ENCODE measurements at regions not wholly inside any gene's neighbourhood (a gene's known extent, or its start where the extent isn't known, plus 50 kb on each side); places are given as distances from the start of the nearest gene placed in this dataset.

DNA sequence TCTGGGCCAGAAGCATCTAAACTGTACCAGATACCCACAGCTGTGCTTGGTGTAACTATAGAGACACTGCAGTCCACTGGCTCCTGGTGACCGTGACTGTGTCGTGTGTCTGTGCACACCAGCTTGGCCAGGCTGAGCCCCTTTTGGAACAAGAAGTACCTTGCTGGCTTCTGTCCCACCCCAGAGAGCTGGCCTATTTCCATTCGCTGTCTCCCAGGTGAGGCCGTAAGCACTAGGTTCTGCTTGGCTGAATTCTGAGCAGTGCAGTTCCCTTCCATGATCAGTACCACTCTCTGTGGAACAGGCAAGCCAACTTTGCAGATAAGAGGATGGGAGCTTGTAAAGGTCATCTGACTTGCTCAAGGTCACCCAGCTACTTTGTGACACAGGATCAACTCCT is 119.9 kb upstream of the DNAH14 start:
- no peak for ATAC-seq (ENCODE audit: poor library complexity)
- no peaks in the 10 kb centered on the region for H3K36me3 ChIP-seq (ENCODE audit: insufficient read depth, low read length)
- H3K4me1 ChIP-seq (ENCODE audit: insufficient read depth, low read length) = no peaks in the 10 kb centered on the region
- CTCF ChIA-PET = no interaction called here
- Mint-ChIP-seq H3K36me3 (ENCODE audit: low read depth) (no peaks in the 10 kb centered on the region), H3K4me1 (ENCODE audit: low read depth) (no peaks in the 10 kb centered on the region), H3K27me3 (no peaks in the 10 kb centered on the region), H3K27ac (no peak overlapping the region), H3K9me3 (peaks cover 2% of the 10 kb centered on the region), H3K4me3 (no peak overlapping the region)
- H3K4me3 ChIP-seq (ENCODE audit: low read length) = no peak overlapping the region
- H3K9me3 ChIP-seq (ENCODE audit: control insufficient read depth in 1 of 2, insufficient read depth in 1 of 2, low read length in 2 of 2) = peaks cover 0 to 4% of the 10 kb centered on the region in 2 experiments
- DNase-seq = no peak
- POLR2A ChIA-PET = no interaction called here
- intact Hi-C loops (cut with DNase I, micrococcal nuclease) = no loop called here
- no peak overlapping the region for H3K27ac ChIP-seq (ENCODE audit: low read depth in 1 of 2, low read length in 2 of 2)
- H3K27me3 ChIP-seq (ENCODE audit: control insufficient read depth in 1 of 2, insufficient read depth in 2 of 2, low read length in 2 of 2) = no peaks in the 10 kb centered on the region
- TF ChIP-seq, protein P1, sequence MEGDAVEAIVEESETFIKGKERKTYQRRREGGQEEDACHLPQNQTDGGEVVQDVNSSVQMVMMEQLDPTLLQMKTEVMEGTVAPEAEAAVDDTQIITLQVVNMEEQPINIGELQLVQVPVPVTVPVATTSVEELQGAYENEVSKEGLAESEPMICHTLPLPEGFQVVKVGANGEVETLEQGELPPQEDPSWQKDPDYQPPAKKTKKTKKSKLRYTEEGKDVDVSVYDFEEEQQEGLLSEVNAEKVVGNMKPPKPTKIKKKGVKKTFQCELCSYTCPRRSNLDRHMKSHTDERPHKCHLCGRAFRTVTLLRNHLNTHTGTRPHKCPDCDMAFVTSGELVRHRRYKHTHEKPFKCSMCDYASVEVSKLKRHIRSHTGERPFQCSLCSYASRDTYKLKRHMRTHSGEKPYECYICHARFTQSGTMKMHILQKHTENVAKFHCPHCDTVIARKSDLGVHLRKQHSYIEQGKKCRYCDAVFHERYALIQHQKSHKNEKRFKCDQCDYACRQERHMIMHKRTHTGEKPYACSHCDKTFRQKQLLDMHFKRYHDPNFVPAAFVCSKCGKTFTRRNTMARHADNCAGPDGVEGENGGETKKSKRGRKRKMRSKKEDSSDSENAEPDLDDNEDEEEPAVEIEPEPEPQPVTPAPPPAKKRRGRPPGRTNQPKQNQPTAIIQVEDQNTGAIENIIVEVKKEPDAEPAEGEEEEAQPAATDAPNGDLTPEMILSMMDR (IDR thresholded peaks at IDR 0.05) = no peak

DNA sequence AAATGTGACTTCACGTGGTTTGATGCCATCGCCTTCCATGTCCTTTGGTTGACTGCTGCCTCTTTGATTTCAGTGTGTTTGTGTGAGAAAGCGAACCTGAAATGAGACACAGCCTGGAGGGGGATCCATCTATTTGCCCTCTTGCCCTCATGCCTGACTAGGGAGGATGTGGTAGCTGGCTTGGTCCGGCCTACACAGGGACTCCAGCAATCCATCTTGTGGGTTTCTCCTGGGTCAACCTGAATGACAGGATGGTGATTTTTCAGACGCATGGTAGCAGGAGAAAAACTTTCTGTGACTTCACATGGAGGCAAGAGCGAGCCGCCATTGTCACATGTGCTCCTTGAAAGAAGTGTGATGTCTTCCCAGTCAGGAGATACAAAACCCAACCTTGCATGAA is 117.9 kb upstream of the DNAH14 start:
- no peak overlapping the region for H3K4me3 Mint-ChIP-seq
- DNase-seq = no peak
- H3K9me3 Mint-ChIP-seq = peaks cover 7% of the 10 kb centered on the region
- POLR2A ChIA-PET = no interaction called here
- peaks cover 0 to 4% of the 10 kb centered on the region in 2 experiments for H3K9me3 ChIP-seq (ENCODE audit: control insufficient read depth in 1 of 2, insufficient read depth in 1 of 2, low read length in 2 of 2)
- H3K36me3 ChIP-seq (ENCODE audit: insufficient read depth, low read length) = no peaks in the 10 kb centered on the region
- ATAC-seq (ENCODE audit: poor library complexity) = no peak
- H3K36me3 Mint-ChIP-seq (ENCODE audit: low read depth) = no peaks in the 10 kb centered on the region
- no peak overlapping the region for H3K27ac ChIP-seq (ENCODE audit: low read depth in 1 of 2, low read length in 2 of 2)
- H3K27me3 Mint-ChIP-seq = no peaks in the 10 kb centered on the region
- H3K27ac Mint-ChIP-seq = no peak overlapping the region
- TF ChIP-seq, protein P1 (IDR thresholded peaks at IDR 0.05) = no peak
- H3K4me3 ChIP-seq (ENCODE audit: low read length) = no peak overlapping the region
- no peaks in the 10 kb centered on the region for H3K4me1 Mint-ChIP-seq (ENCODE audit: low read depth)
- no peaks in the 10 kb centered on the region for H3K4me1 ChIP-seq (ENCODE audit: insufficient read depth, low read length)
- H3K27me3 ChIP-seq (ENCODE audit: control insufficient read depth in 1 of 2, insufficient read depth in 2 of 2, low read length in 2 of 2) = no peaks in the 10 kb centered on the region
- intact Hi-C loops (cut with DNase I, micrococcal nuclease) = no loop called here
- CTCF ChIA-PET = no interaction called here

DNA sequence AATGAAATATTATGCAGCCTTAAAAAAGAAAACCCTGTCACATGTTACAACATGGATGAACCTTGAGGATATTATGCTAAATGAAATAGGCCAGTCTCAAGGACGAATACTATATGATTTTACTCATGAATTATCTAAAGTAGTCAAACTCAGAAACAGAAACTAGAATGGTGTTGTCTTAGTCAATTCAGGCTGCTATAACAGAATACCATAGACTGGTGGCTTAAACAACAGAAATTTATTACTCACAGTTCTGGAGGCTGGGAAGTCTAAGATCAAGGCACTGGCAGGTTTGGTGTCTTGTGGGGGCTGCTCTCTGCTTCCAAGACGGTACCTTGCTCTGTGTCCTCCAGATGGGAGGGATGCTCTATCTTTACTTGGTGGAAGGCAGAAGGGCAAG is 113.8 kb upstream of the DNAH14 start:
- H3K9me3 ChIP-seq (ENCODE audit: control insufficient read depth in 1 of 2, insufficient read depth in 1 of 2, low read length in 2 of 2) = no peaks in the 10 kb centered on the region
- H3K27ac Mint-ChIP-seq = no peak overlapping the region
- TF ChIP-seq, protein P1 (IDR thresholded peaks at IDR 0.05) = no peak
- CTCF ChIA-PET = no interaction called here
- intact Hi-C loops (cut with DNase I, micrococcal nuclease) = no loop called here
- no peaks in the 10 kb centered on the region for H3K36me3 ChIP-seq (ENCODE audit: insufficient read depth, low read length)
- no peak overlapping the region for H3K4me3 Mint-ChIP-seq
- H3K36me3 Mint-ChIP-seq (ENCODE audit: low read depth) = no peaks in the 10 kb centered on the region
- H3K27ac ChIP-seq (ENCODE audit: low read depth in 1 of 2, low read length in 2 of 2) = no peak overlapping the region
- DNase-seq = no peak
- H3K4me1 Mint-ChIP-seq (ENCODE audit: low read depth) = no peaks in the 10 kb centered on the region
- POLR2A ChIA-PET = no interaction called here
- no peak for ATAC-seq (ENCODE audit: poor library complexity)
- H3K27me3 ChIP-seq (ENCODE audit: control insufficient read depth in 1 of 2, insufficient read depth in 2 of 2, low read length in 2 of 2) = peaks cover 0 to 4% of the 10 kb centered on the region in 2 experiments
- H3K4me3 ChIP-seq (ENCODE audit: low read length) = no peak overlapping the region
- H3K4me1 ChIP-seq (ENCODE audit: insufficient read depth, low read length) = no peaks in the 10 kb centered on the region
- H3K27me3 Mint-ChIP-seq = peaks cover 22% of the 10 kb centered on the region
- peaks cover 10% of the 10 kb centered on the region for H3K9me3 Mint-ChIP-seq

Measured in CD4-positive, alpha-beta T cell (primary cell).